AG09309 (cell line): ENCODE measurements at regions not wholly inside any gene's neighbourhood (a gene's known extent, or its start where the extent isn't known, plus 50 kb on each side); places are given as distances from the start of the nearest gene placed in this dataset.

ENCODE experiments used
- DNase-seq: peaks from one replicate; pipeline ENCODE4 v3.0.0-alpha.2; 2010; ENCODE audit warnings: low read depth
- H3K4me3 ChIP-seq: 2 replicates; pipeline ENCODE4 v1.5.1; 2011; ENCODE audit warnings: mild to moderate bottlenecking, low read depth, low read length, moderate library complexity; ENCODE audit not compliant: control insufficient read depth
- TF ChIP-seq, protein P1 (sequence below): IDR thresholded peaks from 2 replicates; pipeline ENCODE4 v1.5.1; 2011; ENCODE audit warnings: mild to moderate bottlenecking, low read depth, low read length, inconsistent platforms; ENCODE audit not compliant: insufficient read depth, control insufficient read depth; ENCODE audit errors: missing control alignments

DNA sequence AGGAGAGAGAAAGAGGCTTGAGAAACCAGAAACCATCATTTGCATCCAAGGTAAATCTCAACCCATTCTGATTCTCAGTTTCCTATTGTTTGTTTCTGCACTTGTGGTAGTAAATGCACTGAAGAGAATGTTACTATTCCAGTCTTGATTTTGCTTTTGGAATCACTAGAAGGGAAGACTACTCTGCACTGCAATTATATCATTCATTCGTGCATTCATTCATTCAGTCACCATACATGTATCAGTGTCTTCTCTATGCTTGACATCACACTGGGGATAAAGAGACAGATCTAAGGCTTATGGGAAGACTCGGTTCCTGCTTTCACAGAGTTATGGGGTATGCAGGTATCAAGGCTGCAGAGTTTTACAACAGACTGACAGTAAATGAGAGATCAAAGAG lies 90.3 kb upstream of the EGLN3 start:
- H3K4me3 ChIP-seq: no peak overlapping the region
- DNase-seq: no peak
- TF ChIP-seq, protein P1, sequence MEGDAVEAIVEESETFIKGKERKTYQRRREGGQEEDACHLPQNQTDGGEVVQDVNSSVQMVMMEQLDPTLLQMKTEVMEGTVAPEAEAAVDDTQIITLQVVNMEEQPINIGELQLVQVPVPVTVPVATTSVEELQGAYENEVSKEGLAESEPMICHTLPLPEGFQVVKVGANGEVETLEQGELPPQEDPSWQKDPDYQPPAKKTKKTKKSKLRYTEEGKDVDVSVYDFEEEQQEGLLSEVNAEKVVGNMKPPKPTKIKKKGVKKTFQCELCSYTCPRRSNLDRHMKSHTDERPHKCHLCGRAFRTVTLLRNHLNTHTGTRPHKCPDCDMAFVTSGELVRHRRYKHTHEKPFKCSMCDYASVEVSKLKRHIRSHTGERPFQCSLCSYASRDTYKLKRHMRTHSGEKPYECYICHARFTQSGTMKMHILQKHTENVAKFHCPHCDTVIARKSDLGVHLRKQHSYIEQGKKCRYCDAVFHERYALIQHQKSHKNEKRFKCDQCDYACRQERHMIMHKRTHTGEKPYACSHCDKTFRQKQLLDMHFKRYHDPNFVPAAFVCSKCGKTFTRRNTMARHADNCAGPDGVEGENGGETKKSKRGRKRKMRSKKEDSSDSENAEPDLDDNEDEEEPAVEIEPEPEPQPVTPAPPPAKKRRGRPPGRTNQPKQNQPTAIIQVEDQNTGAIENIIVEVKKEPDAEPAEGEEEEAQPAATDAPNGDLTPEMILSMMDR: no peak

DNA sequence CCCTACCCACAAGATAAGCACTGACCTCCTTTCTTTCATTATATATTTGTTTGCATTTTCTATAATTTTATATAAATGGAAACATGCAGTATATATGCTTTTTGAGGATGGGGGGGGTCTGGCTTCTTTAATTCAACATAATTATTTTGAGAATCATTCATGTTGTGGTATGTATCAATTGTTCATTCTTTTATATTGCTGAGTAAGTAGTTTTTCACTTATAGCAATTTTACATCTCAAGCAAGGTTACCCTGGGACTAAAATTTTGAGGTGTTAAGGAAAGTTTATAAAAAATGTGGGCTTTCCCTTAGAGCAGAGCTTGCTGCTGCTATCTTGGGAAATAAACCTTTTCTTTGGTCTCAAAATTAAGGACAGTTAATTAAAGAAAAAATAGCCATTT lies 89.9 kb upstream of the EGLN3 start:
- no peak overlapping the region for H3K4me3 ChIP-seq
- no peak for DNase-seq
- TF ChIP-seq, protein P1: no peak

- TF ChIP-seq, protein P1: no peak
- H3K4me3 ChIP-seq: no peak overlapping the region
- no peak for DNase-seq
Observed at GRCh38 chr14:34039428-34040047, 88.7 kb upstream of the EGLN3 start.

- no peak for DNase-seq
- TF ChIP-seq, protein P1: no peak
- no peak overlapping the region for H3K4me3 ChIP-seq
Observed at GRCh38 chr14:34038358-34039057, 87.6 kb upstream of the EGLN3 start.

DNA sequence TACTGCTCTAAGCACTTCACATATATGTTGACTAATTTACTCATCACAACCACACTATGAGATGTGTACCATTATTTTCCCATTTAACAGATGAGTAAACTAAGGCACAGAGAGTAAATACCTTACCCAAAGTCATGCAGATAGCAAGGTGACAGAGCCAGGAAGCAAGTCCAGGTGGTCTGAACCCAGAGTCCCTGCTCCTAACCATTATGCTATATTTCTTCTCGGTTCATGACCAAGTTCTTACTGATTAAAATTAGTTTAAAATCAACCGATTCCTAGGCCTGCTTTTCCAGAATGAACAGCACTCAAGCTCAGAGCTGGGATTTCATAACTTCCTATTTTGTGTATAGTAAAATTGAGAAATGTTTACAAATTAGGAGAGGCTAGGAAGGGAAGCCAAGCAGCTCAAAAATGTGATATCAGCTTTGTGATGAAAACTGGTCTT lies 85.5 kb upstream of the EGLN3 start:
- TF ChIP-seq, protein P1: no peak
- H3K4me3 ChIP-seq: no peak overlapping the region
- DNase-seq: no peak

DNA sequence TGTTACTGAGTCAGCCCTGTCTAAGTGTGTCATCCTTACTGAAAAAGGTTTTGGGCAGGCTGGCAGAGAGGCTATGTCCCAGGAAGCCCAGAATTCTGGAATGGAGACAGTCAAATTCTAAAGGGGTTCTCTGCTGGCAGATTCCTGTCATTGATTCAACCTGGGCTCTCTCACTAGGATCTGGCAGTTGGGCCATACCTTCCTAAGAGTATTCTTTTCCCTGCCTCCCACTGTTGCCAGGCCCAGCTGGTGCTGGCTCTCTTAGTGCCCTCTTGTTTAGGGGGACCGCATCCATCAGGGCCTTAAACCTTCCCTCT lies 85.0 kb upstream of the EGLN3 start:
- TF ChIP-seq, protein P1: no peak
- DNase-seq: no peak
- H3K4me3 ChIP-seq: no peak overlapping the region
